Breast epithelium (tissue), 3 donors: ENCODE measurements at regions not wholly inside any gene's neighbourhood (a gene's known extent, or its start where the extent isn't known, plus 50 kb on each side); places are given as distances from the start of the nearest gene placed in this dataset.

ENCODE experiments used
- CTCF ChIP-seq, 3 donors: fragments of 450-650 bp; IDR thresholded peaks; one replicate each; pipeline ENCODE4 v1.5.1; 2016 to 2017; ENCODE audit warnings: antibody characterized with exemption in 3 of 3, mild to moderate bottlenecking in 3 of 3, moderate library complexity in 3 of 3
- POLR2A ChIP-seq: fragments of 450-650 bp; IDR thresholded peaks from one replicate; pipeline ENCODE4 v1.6.1; 2016; ENCODE audit warnings: antibody characterized with exemption, mild to moderate bottlenecking, moderate library complexity
- POLR2AphosphoS5 ChIP-seq, 3 donors: sonication (generic); formaldehyde crosslinking; IDR thresholded peaks; one replicate each; pipeline ENCODE4 v1.6.1; 2017; ENCODE audit warnings: antibody characterized with exemption in 3 of 3

- no peak for TF ChIP-seq CTCF (IDR thresholded peaks at IDR 0.05)
- no peak for TF ChIP-seq POLR2A
- TF ChIP-seq POLR2AphosphoS5 (IDR thresholded peaks at IDR 0.05) = no peak
Observed at GRCh38 chr16:80034948-80035663, 434.6 kb upstream of the MAF start.
